Rectal smooth muscle tissue (tissue), 1 donor: ENCODE measurements at regions not wholly inside any gene's neighbourhood (a gene's known extent, or its start where the extent isn't known, plus 50 kb on each side); places are given as distances from the start of the nearest gene placed in this dataset.
A peak's percentile ranks its signal among the peaks of the same experiment; 100 is the strongest.

ENCODE experiments used
- H3K27ac ChIP-seq: one replicate; pipeline ENCODE4 v1.7.0; 2013; ENCODE audit warnings: low read depth, low read length, inconsistent platforms
- H3K27me3 ChIP-seq: one replicate; pipeline ENCODE4 v1.7.0; 2013; ENCODE audit warnings: low read length; ENCODE audit not compliant: control insufficient read depth, insufficient read depth
- H3K36me3 ChIP-seq: one replicate; pipeline ENCODE4 v1.7.0; 2013; ENCODE audit warnings: low read length; ENCODE audit not compliant: control insufficient read depth, insufficient read depth
- H3K4me1 ChIP-seq: one replicate; pipeline ENCODE4 v1.7.0; 2013; ENCODE audit warnings: low read length; ENCODE audit not compliant: control insufficient read depth, insufficient read depth
- H3K4me3 ChIP-seq: one replicate; pipeline ENCODE4 v1.7.0; 2013; ENCODE audit warnings: low read length
- H3K9ac ChIP-seq: one replicate; pipeline ENCODE4 v1.7.0; 2013; ENCODE audit warnings: low read length

DNA sequence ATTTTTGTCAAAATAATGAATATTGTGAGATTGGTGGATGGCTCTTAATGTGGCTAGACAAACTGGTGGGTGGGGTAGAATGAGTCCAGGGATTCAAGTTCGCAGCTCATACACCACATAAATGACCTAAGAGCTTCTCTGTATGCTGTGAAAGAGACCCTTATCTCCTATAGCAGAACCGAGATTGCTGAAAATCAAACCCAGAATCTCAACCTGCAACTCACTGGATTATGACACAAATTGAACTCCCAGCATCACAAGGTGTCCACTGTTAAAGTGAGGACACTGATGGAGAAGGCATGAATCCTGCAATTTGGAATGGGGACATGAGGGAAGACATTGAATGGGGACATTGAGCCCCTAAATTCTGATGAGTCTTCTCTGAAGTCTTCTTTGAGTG is 51.3 kb upstream of the CNKSR3 start:
- H3K36me3 ChIP-seq = no peaks in the 10 kb centered on the region
- no peaks in the 10 kb centered on the region for H3K4me1 ChIP-seq
- no peaks in the 10 kb centered on the region for H3K27me3 ChIP-seq
- H3K27ac ChIP-seq = no peak overlapping the region
- H3K4me3 ChIP-seq = no peak overlapping the region
- no peak overlapping the region for H3K9ac ChIP-seq

DNA sequence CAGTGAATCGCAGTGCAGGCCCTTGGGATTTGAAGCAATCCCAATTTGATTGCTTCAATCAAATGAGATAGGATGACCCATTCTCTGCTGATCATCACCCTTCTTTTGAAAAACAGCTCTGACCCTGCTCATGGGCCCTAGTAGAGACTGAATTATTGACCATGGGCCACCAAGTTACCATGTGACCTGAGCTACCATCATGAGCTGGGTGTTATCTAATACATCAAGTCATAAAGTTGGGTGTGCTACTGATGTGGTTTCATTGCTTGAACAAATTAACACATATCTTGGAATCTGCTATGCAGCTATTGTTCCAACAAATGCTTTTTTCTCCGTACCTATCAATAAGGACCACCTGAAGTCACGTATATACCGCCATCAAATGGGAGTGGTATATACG is 54.8 kb upstream of the CNKSR3 start:
- Histone ChIP-seq H3K4me3 (no peak overlapping the region), H3K27me3 (no peaks in the 10 kb centered on the region), H3K9ac (no peak overlapping the region), H3K36me3 (no peaks in the 10 kb centered on the region), H3K27ac (no peak overlapping the region), H3K4me1 (peaks cover 5% of the 10 kb centered on the region)

DNA sequence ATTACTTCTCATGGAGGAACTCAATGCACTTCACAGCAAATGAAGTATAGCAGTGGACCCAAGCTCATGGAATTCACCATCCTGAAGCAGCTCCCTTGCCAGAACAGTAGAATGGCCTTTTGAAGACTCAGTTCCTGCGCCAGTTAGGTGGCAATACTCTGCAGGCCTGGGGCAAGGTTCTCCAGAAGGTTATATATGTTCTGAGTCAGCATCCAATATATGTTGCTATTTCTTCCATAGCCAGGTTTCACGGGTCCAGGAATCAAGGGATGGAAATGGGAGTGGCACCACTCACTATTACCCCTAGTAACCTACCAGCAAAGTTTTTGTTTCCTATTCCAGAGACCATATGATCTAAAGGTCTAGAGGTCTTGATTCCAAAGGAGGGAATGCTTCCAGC is 56.4 kb upstream of the CNKSR3 start:
- no peak overlapping the region for H3K9ac ChIP-seq
- H3K4me1 ChIP-seq = peaks cover 5% of the 10 kb centered on the region
- no peaks in the 10 kb centered on the region for H3K36me3 ChIP-seq
- H3K4me3 ChIP-seq = no peak overlapping the region
- no peak overlapping the region for H3K27ac ChIP-seq
- H3K27me3 ChIP-seq = no peaks in the 10 kb centered on the region

DNA sequence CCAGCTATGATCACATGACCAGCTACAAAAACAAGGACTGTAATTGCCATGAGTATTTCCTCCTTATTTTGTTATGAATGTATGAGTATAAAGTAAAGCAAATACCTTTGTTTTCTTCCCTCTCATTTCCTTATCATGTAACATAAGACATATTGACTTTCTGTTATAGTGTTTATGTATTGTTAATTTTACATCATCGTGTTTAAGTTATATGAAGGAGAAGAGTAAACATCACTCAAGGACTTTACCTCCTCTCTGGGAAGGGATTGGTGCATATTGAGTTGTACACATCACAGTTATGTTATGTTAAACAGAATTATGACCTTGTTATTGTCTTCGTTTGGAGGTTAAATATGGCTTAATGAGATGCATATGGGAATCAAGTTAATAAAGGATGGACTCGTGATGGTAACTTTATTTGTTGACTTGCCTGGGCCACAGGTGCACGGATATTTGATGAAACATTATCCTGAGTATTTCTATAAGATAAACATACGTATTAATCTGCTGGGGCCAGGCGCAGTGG is 57.3 kb upstream of the CNKSR3 start:
- Histone ChIP-seq H3K4me1 (peaks cover 5% of the 10 kb centered on the region), H3K27ac (no peak overlapping the region), H3K27me3 (no peaks in the 10 kb centered on the region), H3K4me3 (no peak overlapping the region), H3K9ac (no peak overlapping the region), H3K36me3 (no peaks in the 10 kb centered on the region)

DNA sequence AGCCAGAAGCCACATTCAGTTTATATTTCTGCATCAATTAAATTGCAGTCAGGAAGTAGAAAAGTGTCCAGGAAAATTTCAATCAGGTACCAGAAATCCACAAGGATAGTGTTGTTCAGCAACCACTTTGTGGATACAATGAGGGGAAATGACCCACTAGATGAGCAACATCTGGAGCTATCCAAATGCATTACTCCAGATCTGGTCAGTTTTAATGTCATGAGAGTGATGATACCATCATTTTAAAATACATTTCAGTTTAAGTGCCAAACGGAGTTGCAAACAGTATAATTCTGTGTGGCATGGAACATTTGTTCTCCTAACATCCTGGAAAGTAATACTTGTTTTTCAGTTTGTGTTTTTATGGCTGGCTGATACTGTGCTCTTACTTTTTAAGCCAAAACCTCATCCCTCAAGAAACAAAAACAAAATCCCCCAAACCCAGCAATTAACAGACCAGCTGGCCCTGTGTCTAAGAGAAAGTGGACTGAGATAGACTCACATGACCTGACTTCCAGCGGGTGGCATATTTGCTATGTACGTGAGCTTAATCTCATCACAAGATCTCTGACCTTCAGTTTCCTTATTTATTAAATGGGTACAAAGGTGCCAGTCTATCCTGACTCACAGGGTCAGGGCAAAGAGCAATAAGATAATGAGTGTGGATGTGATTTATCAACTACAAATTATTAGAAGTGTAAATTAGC is 58.8 kb upstream of the CNKSR3 start:
- no peaks in the 10 kb centered on the region for H3K36me3 ChIP-seq
- no peak overlapping the region for H3K9ac ChIP-seq
- H3K27me3 ChIP-seq = no peaks in the 10 kb centered on the region
- H3K27ac ChIP-seq = peak overlapping the region; percentile 37
- H3K4me3 ChIP-seq = no peak overlapping the region
- H3K4me1 ChIP-seq = peaks cover 5% of the 10 kb centered on the region

DNA sequence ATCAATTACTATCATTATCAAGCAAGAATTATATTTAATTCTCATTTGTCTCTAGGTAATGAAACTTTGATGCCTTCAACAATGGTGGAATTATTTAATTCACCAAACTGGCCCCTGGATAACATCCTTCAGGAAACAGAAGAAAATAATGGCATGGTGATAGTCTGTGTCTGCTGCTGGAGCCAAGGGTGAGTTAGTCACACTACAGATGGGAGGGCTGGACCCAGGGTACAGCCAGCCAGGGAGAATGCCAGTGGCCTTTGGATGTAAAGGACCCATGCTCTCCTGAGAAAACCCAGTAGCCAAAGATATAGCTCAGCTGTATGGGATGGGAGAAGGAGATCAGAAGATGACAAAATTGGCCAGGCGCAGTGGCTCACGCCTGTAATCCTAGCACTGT is 60.0 kb upstream of the CNKSR3 start:
- H3K4me1 ChIP-seq = peaks cover 5% of the 10 kb centered on the region
- H3K4me3 ChIP-seq = no peak overlapping the region
- H3K9ac ChIP-seq = no peak overlapping the region
- no peaks in the 10 kb centered on the region for H3K27me3 ChIP-seq
- no peaks in the 10 kb centered on the region for H3K36me3 ChIP-seq
- H3K27ac ChIP-seq = no peak overlapping the region

DNA sequence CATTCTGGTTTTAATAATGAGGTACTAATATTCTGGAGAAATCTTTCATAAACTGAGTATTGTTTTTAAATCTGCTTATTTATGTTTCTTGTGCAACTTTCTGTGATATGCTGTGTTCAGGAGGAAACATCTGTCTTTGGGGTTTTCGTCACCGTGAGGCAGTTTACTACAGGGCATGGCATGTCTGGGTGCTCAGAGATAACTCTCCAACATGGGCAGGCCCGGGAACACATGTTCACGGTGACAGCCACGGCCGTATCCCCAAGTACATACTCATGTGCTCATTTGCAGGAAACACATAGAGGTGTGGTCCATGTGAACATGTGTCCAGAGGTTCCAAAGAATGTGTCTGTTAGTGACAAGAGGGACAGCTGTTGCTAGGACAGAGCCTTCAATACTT is 62.1 kb upstream of the CNKSR3 start:
- no peak overlapping the region for H3K27ac ChIP-seq
- no peak overlapping the region for H3K9ac ChIP-seq
- H3K4me3 ChIP-seq = no peak overlapping the region
- H3K36me3 ChIP-seq = no peaks in the 10 kb centered on the region
- no peaks in the 10 kb centered on the region for H3K27me3 ChIP-seq
- H3K4me1 ChIP-seq = peaks cover 5% of the 10 kb centered on the region

DNA sequence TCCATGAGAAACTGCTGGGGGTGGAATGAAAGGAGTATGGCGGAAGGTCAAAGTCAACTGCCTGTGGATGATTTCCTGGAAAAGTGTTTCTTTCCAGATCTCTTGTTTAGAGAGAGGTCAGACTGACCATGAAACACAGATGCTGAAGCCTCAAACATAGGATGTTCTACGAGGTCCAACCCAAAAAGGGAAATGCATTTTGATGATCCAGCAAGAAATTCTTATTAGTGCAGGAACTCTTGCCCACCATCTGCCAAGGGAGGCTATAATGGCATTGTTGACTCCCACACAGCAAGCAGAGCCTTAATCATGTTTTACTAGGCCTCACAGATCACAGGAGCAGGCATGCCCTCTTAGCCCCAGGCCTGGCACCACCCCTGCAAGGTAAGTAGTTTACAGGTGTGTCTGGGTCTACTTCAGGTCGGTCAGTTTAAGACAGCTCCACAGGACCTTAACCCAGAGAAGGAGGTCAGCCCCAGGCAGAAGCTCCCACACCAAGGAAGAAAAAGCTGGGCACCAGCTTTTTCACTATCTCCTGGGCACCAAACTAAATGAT is 67.6 kb upstream of the CNKSR3 start:
- peaks cover 6% of the 10 kb centered on the region for H3K4me1 ChIP-seq
- H3K27me3 ChIP-seq = no peaks in the 10 kb centered on the region
- H3K36me3 ChIP-seq = no peaks in the 10 kb centered on the region
- no peak overlapping the region for H3K4me3 ChIP-seq
- H3K27ac ChIP-seq = no peak overlapping the region
- H3K9ac ChIP-seq = no peak overlapping the region

DNA sequence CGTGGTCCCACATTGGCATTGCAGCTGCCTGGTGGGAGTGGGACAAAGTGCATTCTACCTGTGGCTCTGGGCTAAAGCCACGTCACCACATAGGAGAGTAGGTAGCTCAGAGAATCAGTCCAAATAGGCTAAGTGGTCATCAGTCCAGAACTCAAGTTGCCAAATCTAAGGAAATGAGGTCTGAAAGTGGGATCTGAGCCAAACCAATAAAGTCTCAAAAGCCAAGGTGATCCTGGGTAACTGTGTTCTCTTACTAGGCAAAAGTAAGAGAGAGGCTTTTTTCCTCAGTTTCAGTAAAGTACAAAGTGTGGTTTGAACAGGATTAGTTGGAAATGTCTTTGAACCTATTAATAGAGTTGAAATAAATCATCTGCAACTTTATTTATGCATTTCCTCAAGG is 68.6 kb upstream of the CNKSR3 start:
- H3K9ac ChIP-seq = no peak overlapping the region
- H3K27me3 ChIP-seq = no peaks in the 10 kb centered on the region
- H3K27ac ChIP-seq = peak overlapping the region; percentile 69
- H3K36me3 ChIP-seq = no peaks in the 10 kb centered on the region
- peaks cover 6% of the 10 kb centered on the region for H3K4me1 ChIP-seq
- H3K4me3 ChIP-seq = no peak overlapping the region

DNA sequence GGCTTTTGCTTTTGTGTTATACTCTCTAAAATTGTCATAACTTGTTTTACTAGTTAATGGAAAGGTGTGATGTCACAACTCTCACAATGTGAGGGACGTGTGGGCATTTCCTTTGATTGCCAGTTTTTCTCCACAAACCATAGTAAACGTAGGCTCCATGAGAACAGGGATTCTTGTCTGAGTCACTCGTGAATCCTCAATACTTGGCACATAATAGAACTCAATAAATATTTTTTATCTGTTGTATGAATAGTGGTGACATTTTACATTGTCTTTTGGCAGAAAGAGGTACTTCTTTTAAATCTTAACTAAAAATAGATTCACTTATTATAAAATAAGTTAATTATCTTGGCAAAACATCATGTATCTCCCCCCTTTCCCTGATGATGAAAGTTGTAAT is 69.0 kb upstream of the CNKSR3 start:
- H3K4me1 ChIP-seq = peaks cover 6% of the 10 kb centered on the region
- no peaks in the 10 kb centered on the region for H3K36me3 ChIP-seq
- H3K4me3 ChIP-seq = no peak overlapping the region
- H3K27ac ChIP-seq = peak overlapping the region; percentile 39
- H3K9ac ChIP-seq = no peak overlapping the region
- H3K27me3 ChIP-seq = no peaks in the 10 kb centered on the region

DNA sequence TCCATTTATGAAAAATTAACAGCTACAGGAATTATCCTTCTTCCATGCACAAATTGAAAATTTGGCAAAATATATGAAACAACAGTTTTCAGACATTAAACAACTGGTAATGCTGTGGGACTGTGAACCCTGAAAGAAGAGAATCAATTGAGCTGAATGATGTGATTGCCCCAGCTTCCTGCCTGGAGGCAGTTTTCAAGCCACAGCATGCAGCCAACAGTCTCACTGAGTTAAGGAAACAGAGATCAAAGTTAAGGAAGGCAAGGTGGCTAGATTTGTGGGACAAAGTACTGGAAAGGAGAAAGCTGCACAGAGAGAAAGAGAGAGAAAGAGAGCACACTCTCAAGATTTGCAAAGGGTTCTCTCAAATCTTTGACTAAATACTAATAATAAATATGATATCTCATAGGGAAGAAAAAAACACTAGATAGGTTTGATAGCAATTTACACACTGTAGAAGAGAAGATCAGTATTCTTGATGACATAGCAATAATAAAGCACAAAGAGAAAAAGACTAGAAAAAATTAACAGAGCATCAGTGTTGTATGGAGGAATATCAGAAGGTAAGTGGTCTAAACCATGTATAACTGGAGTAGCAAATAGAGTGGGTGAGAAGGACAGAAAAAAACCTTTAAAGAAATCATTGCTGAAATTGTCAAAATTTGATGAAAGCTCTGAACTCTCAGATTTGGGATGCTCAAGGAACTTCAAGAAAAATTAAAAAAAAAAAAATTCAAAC is 70.1 kb upstream of the CNKSR3 start:
- Histone ChIP-seq H3K9ac (no peak overlapping the region), H3K27me3 (no peaks in the 10 kb centered on the region), H3K27ac (no peak overlapping the region), H3K36me3 (no peaks in the 10 kb centered on the region), H3K4me3 (no peak overlapping the region), H3K4me1 (peaks cover 6% of the 10 kb centered on the region)

DNA sequence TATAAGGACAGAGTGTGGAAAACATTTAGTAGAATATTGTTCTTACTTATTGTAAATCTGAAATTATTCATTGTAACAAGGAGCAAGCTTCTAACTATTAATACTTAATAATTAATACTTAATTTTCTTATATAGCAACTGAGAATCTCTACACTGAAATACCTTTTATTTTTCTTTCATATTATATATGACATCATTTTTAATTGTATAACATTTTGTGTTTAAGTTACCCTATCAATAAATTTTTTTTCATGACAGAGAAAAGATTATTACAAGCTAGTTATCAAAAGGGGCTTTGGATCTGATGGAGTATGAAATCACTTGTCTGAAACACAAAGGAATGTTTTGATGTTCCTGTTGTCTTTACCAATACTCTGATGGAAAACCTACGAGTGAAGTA is 72.2 kb upstream of the CNKSR3 start:
- H3K4me3 ChIP-seq = no peak overlapping the region
- peaks cover 6% of the 10 kb centered on the region for H3K4me1 ChIP-seq
- H3K27me3 ChIP-seq = no peaks in the 10 kb centered on the region
- no peak overlapping the region for H3K27ac ChIP-seq
- H3K36me3 ChIP-seq = no peaks in the 10 kb centered on the region
- H3K9ac ChIP-seq = no peak overlapping the region
